IMR-90 (cell line): ENCODE measurements at regions not wholly inside any gene's neighbourhood (a gene's known extent, or its start where the extent isn't known, plus 50 kb on each side); places are given as distances from the start of the nearest gene placed in this dataset.
A peak's percentile ranks its signal among the peaks of the same experiment; 100 is the strongest.

Experiments used
- ATAC-seq: fragments of 200-7000 bp; cut with Tn5 transposase; 2 replicates; pipeline ENCODE4 v1.9.1; 2020; ENCODE audit warnings: low read depth, mild to moderate bottlenecking, moderate library complexity
- BruUV-seq: library from RNA; stranded (reverse); fragments of 400-500 nt; replicated peaks from 2 replicates; lab custom pipeline; 2021; lab: Mats Ljungman, UMichigan
- CTCF ChIA-PET: fragments of 300-600 bp; formaldehyde crosslinking; extraction: SDS; loops from one replicate; lab custom pipeline; 2021; ENCODE audit warnings: antibody characterized with exemption; lab: Yijun Ruan, JAX
- POLR2A ChIA-PET: fragments of 300-600 bp; sonication (Branson Sonifier 250); formaldehyde crosslinking; loops from one replicate; lab custom pipeline; 2022; ENCODE audit warnings: antibody characterized with exemption; ENCODE audit not compliant: unreplicated experiment; lab: Charles Lee
- DNase-seq: peaks from one replicate; pipeline ENCODE4 v3.0.0; 2013
- H2AFZ ChIP-seq: replicated peaks from 2 replicates; pipeline ENCODE3; 2013; ENCODE audit warnings: low read length, mild to moderate bottlenecking; ENCODE audit not compliant: poor library complexity
- H2AK5ac ChIP-seq: 2 replicates; pipeline ENCODE4 v1.6.1; 2013; ENCODE audit warnings: low read depth, low read length, inconsistent platforms
- H2AK9ac ChIP-seq: replicated peaks from 2 replicates; pipeline ENCODE3; 2013; ENCODE audit warnings: mild to moderate bottlenecking, low read depth, low read length, moderate library complexity; ENCODE audit not compliant: poor library complexity
- H2BK120ac ChIP-seq: 2 replicates; pipeline ENCODE4 v1.6.1; 2013; ENCODE audit warnings: low read depth, low read length, inconsistent platforms
- H2BK15ac ChIP-seq: 3 replicates; pipeline ENCODE4 v1.6.1; 2013; ENCODE audit warnings: low read depth, low read length, inconsistent platforms
- H2BK20ac ChIP-seq: 2 replicates; pipeline ENCODE4 v1.6.1; 2013; ENCODE audit warnings: low read depth, mild to moderate bottlenecking, inconsistent platforms, low read length, moderate library complexity
- H2BK5ac ChIP-seq: 2 replicates; pipeline ENCODE4 v1.6.1; 2013; ENCODE audit warnings: mild to moderate bottlenecking, low read depth, low read length, inconsistent platforms; ENCODE audit not compliant: poor library complexity, severe bottlenecking
- H3K14ac ChIP-seq: replicated peaks from 2 replicates; pipeline ENCODE4 v1.6.1; 2013; ENCODE audit warnings: low read depth, low read length, inconsistent platforms
- H3K18ac ChIP-seq: 2 replicates; pipeline ENCODE4 v1.6.1; 2013; ENCODE audit warnings: low read depth, low read length, control low read depth
- H3K23ac ChIP-seq: 2 replicates; pipeline ENCODE4 v1.6.1; 2013; ENCODE audit warnings: low read depth, low read length, inconsistent platforms
- H3K27ac ChIP-seq: 2 replicates; pipeline ENCODE4 v1.5.1; 2013; ENCODE audit warnings: mild to moderate bottlenecking, control low read depth, low read length; ENCODE audit not compliant: insufficient read depth
- H3K27me3 ChIP-seq: 2 replicates; pipeline ENCODE4 v1.6.1; 2013; ENCODE audit warnings: low read length; ENCODE audit not compliant: control insufficient read depth, insufficient read depth
- H3K36me3 ChIP-seq: 2 replicates; pipeline ENCODE4 v1.6.1; 2013; ENCODE audit warnings: low read length, mixed read lengths; ENCODE audit not compliant: control insufficient read depth, insufficient read depth
- H3K4ac ChIP-seq: 2 replicates; pipeline ENCODE4 v1.6.1; 2013; ENCODE audit warnings: low read depth, low read length, inconsistent platforms
- H3K4me1 ChIP-seq: 2 replicates; pipeline ENCODE4 v1.6.1; 2013; ENCODE audit warnings: low read length, mixed read lengths; ENCODE audit not compliant: control insufficient read depth, insufficient read depth
- H3K4me2 ChIP-seq: 2 replicates; pipeline ENCODE4 v1.6.1; 2013; ENCODE audit warnings: low read depth, mild to moderate bottlenecking, control low read depth, low read length, moderate library complexity
- H3K4me3 ChIP-seq: 2 replicates; pipeline ENCODE4 v1.5.1; 2013; ENCODE audit warnings: low read depth, mild to moderate bottlenecking, control low read depth, low read length, moderate library complexity; ENCODE audit not compliant: insufficient read depth
- H3K56ac ChIP-seq: 2 replicates; pipeline ENCODE4 v1.6.1; 2013; ENCODE audit warnings: low read length, inconsistent platforms; ENCODE audit not compliant: insufficient read depth; ENCODE audit errors: extremely low read depth
- H3K79me1 ChIP-seq, 2 experiments: 2 replicates each; pipeline ENCODE4 v1.6.1; 2013; ENCODE audit warnings: low read length in 2 of 2, inconsistent platforms in 1 of 2, low read depth in 1 of 2
- H3K9ac ChIP-seq: 2 replicates; pipeline ENCODE4 v1.6.1; 2013; ENCODE audit warnings: low read depth, low read length, control low read depth
- H3K9me1 ChIP-seq: 2 replicates; pipeline ENCODE4 v1.6.1; 2013; ENCODE audit warnings: low read length, inconsistent platforms; ENCODE audit not compliant: insufficient read depth
- H3K9me3 ChIP-seq: 2 replicates; pipeline ENCODE4 v1.6.1; 2013; ENCODE audit warnings: low read length; ENCODE audit not compliant: control insufficient read depth, insufficient read depth
- H4K20me1 ChIP-seq: 2 replicates; pipeline ENCODE4 v1.6.1; 2013; ENCODE audit warnings: low read length, inconsistent platforms; ENCODE audit not compliant: insufficient read depth
- H4K5ac ChIP-seq: 2 replicates; pipeline ENCODE4 v1.6.1; 2013; ENCODE audit warnings: mild to moderate bottlenecking, low read depth, low read length, control low read depth
- H4K8ac ChIP-seq, 2 experiments: 2 replicates each; pipeline ENCODE4 v1.6.1; 2013; ENCODE audit warnings: low read depth in 2 of 2, low read length in 2 of 2, control low read depth in 1 of 2, inconsistent platforms in 1 of 2
- H4K91ac ChIP-seq: 2 replicates; pipeline ENCODE4 v1.6.1; 2013; ENCODE audit warnings: low read depth, low read length, inconsistent platforms; ENCODE audit not compliant: insufficient read depth
- BHLHE40 ChIP-seq: fragments of 150-350 bp; IDR thresholded peaks from 2 replicates; pipeline ENCODE4 v1.6.1; 2016; ENCODE audit warnings: mild to moderate bottlenecking, low read depth, low read length
- CEBPB ChIP-seq: IDR thresholded peaks from 2 replicates; pipeline ENCODE4 v1.6.1; 2012; ENCODE audit warnings: low read depth, low read length, improper control_type of control experiment
- CHD1 ChIP-seq: IDR thresholded peaks from 2 replicates; pipeline ENCODE4 v1.6.1; 2012; ENCODE audit warnings: low read depth, low read length, improper control_type of control experiment
- CTCF ChIP-seq: conservative IDR thresholded peaks from 2 replicates; pipeline ENCODE4 v1.5.1; 2012; ENCODE audit warnings: mild to moderate bottlenecking, low read depth, low read length, improper control_type of control experiment
- FOS ChIP-seq: fragments of 150-350 bp; IDR thresholded peaks from 2 replicates; pipeline ENCODE4 v1.6.1; 2016; ENCODE audit warnings: low read depth, low read length
- MAFK ChIP-seq: IDR thresholded peaks from 2 replicates; pipeline ENCODE4 v1.6.1; 2012; ENCODE audit warnings: low read depth, low read length, improper control_type of control experiment
- MAZ ChIP-seq: IDR thresholded peaks from 2 replicates; pipeline ENCODE4 v1.6.1; 2012; ENCODE audit warnings: low read depth, mild to moderate bottlenecking, low read length, improper control_type of control experiment, moderate library complexity, borderline replicate concordance
- MXI1 ChIP-seq: IDR thresholded peaks from 2 replicates; pipeline ENCODE4 v1.6.1; 2012; ENCODE audit warnings: low read depth, mild to moderate bottlenecking, low read length, moderate library complexity, borderline replicate concordance
- NFE2L2 ChIP-seq: fragments of 150-350 bp; IDR thresholded peaks from 2 replicates; pipeline ENCODE4 v1.6.1; 2016; ENCODE audit warnings: low read depth, mild to moderate bottlenecking, low read length
- POLR2A ChIP-seq: IDR thresholded peaks from 2 replicates; pipeline ENCODE4 v1.6.1; 2012; ENCODE audit warnings: mild to moderate bottlenecking, low read depth, low read length
- RAD21 ChIP-seq: IDR thresholded peaks from 2 replicates; pipeline ENCODE4 v1.6.1; 2012; ENCODE audit warnings: low read length, improper control_type of control experiment
- RCOR1 ChIP-seq: IDR thresholded peaks from 2 replicates; pipeline ENCODE4 v1.6.1; 2012; ENCODE audit warnings: mild to moderate bottlenecking, low read length, improper control_type of control experiment; ENCODE audit not compliant: insufficient replicate concordance
- RFX5 ChIP-seq: IDR thresholded peaks from 2 replicates; pipeline ENCODE4 v1.8.0; 2012; ENCODE audit warnings: low read depth, mild to moderate bottlenecking, low read length, moderate library complexity
- SMC3 ChIP-seq: fragments of 150-350 bp; IDR thresholded peaks from 2 replicates; pipeline ENCODE4 v1.6.1; 2016; ENCODE audit warnings: low read depth, mild to moderate bottlenecking, antibody characterized with exemption, low read length, moderate library complexity
- USF2 ChIP-seq: fragments of 150-350 bp; IDR thresholded peaks from 2 replicates; pipeline ENCODE4 v1.6.1; 2017; ENCODE audit warnings: mild to moderate bottlenecking, antibody characterized with exemption, low read length, low read depth
- dilution Hi-C: fragments of 300-500 bp; cut with HindIII; formaldehyde crosslinking; loops from one replicate; pipeline ENCODE4 v1.14.3; 2018; ENCODE audit warnings: low sequenced_read_pairs; ENCODE audit not compliant: unreplicated experiment
- in situ Hi-C: fragments of 300-500 bp; cut with MboI; formaldehyde crosslinking; loops from 3 replicates; pipeline ENCODE4 v1.14.3; 2019; ENCODE audit warnings: low sequenced_read_pairs, inconsistent platforms, mixed read lengths
- intact Hi-C: fragments of 100-400 bp; cut with micrococcal nuclease; formaldehyde crosslinking; loops from 2 replicates; pipeline ENCODE4 v1.10.0; 2022
- TF ChIP-seq, protein P1 (sequence below): fragments of 150-350 bp; IDR thresholded peaks from 2 replicates; pipeline ENCODE4 v1.6.1; 2016; ENCODE audit warnings: low read depth, mild to moderate bottlenecking, low read length, moderate library complexity, borderline replicate concordance

DNA sequence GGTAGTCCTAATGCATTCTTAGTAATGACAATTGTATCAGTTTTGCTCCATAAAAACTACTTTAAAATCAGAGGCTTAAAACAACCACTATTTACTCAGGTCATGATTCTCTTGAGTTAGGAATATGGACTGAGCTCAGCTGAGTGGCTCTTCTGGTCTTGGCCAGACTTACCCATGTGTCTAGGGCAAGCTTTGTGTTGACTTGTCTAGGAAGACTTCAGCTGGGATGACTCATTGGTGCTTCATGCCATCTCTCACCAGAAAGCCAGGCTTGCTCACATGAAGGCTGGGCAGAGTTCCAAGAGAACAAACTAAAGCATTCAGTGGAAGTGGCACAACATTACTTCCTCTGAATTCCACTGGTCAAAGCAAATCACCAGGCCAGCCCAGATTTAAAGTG is 155.3 kb downstream of the DHX35 start:
- Histone ChIP-seq H3K9ac (no peak overlapping the region), H4K20me1 (no peaks in the 10 kb centered on the region), H3K27me3 (peaks cover 3% of the 10 kb centered on the region), H2AFZ (no peak overlapping the region), H4K5ac (no peak overlapping the region), H3K56ac (no peak overlapping the region), H4K91ac (no peak overlapping the region), H4K8ac (no peak overlapping the region), H3K18ac (no peak overlapping the region), H3K4me1 (no peaks in the 10 kb centered on the region), H3K4me2 (no peak overlapping the region), H3K14ac (no peak overlapping the region), H2BK5ac (no peak overlapping the region), H2AK5ac (no peak overlapping the region), H3K23ac (no peak overlapping the region), H2BK20ac (no peak overlapping the region), H3K4me3 (no peak overlapping the region), H3K9me1 (no peaks in the 10 kb centered on the region), H3K36me3 (no peaks in the 10 kb centered on the region), H2BK15ac (no peak overlapping the region), H3K79me1 (no peaks in the 10 kb centered on the region), H3K4ac (no peak overlapping the region), H2AK9ac (no peak overlapping the region), H2BK120ac (no peak overlapping the region), H3K27ac (no peak overlapping the region), H3K9me3 (no peaks in the 10 kb centered on the region)
- DNase-seq (peak; percentile 43), ATAC-seq (no peak)
- BruUV-seq = no TSS peak
- POLR2A ChIA-PET = no interaction called here
- intact Hi-C loops = loop anchor here (10.0 kb wide), 1 partner anchor 1577 kb away; no protein-coding TSS in a partner anchor
- in situ Hi-C loops = no loop called here
- TF ChIP-seq MAZ = no peak
- no peak for TF ChIP-seq NFE2L2
- no peak for TF ChIP-seq CHD1
- no peak for TF ChIP-seq MAFK
- no peak for TF ChIP-seq RFX5
- TF ChIP-seq MXI1 = no peak
- TF ChIP-seq RAD21 = no peak
- TF ChIP-seq, protein P1, sequence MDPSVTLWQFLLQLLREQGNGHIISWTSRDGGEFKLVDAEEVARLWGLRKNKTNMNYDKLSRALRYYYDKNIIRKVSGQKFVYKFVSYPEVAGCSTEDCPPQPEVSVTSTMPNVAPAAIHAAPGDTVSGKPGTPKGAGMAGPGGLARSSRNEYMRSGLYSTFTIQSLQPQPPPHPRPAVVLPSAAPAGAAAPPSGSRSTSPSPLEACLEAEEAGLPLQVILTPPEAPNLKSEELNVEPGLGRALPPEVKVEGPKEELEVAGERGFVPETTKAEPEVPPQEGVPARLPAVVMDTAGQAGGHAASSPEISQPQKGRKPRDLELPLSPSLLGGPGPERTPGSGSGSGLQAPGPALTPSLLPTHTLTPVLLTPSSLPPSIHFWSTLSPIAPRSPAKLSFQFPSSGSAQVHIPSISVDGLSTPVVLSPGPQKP = no peak
- TF ChIP-seq SMC3 = no peak
- no peak for TF ChIP-seq RCOR1
- TF ChIP-seq CEBPB = no peak
- no peak for TF ChIP-seq CTCF
- TF ChIP-seq POLR2A = no peak
- no peak for TF ChIP-seq BHLHE40
- TF ChIP-seq FOS = no peak
- TF ChIP-seq USF2 = no peak
- CTCF ChIA-PET = no interaction called here
- dilution Hi-C loops = no loop called here
